ENCODE measurements at regions not wholly inside any gene's neighbourhood (a gene's known extent, or its start where the extent isn't known, plus 50 kb on each side); places are given as distances from the start of the nearest gene placed in this dataset.

DNA sequence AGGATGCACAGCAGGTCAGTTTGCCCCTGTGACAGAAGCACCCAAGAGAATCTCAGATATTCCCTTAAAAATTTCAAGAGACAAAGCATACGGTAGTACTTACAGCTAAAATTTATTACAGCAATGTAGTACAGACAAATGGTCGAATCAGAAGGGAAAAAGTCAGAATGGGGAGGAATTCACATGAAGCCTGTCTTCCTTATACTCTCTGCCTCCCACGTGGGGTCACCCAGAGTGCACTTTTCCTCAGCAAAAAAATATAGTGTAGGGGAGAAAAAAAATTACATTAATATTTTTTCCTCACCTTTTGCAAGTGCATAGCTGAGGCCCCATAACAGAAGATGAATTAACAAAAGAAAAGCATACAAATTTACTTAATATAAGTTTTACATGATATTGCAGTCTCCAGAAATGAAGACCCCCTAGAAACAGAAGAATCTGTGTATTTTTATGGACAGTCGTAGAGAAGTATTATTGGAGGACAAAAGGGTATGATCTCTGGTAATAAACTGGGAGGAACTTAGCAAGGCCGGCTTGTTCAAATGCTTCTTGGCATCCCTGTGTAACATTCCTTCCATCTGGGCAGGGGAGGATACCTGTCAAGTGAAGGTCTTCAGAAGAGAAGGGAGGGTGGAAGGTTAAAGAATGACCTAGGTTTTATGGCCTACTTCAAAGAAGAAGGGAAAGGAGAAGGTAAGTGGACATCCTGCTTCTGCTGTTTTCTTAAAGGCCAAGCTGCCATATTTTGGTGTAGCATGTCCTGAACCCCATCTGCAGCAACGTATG, 270.6 kb upstream of the MAGI2 start:
- no peak for DNase-seq
- H3K4me3 ChIP-seq: no peak overlapping the region
- 37 to 43% methylated on average over 6 of the region's 6 CpGs for WGBS, 2 donors
- no peaks in the 10 kb centered on the region for H3K4me1 ChIP-seq
- H3K27me3 ChIP-seq: peaks cover 0 to 4% (median 0%) of the 10 kb centered on the region in 4 donors
- no peak overlapping the region for H3K27ac ChIP-seq
- intact Hi-C loops (cut with DNase I): no loop called here
- no peaks in the 10 kb centered on the region for H3K36me3 ChIP-seq
- no peaks in the 10 kb centered on the region for H3K9me3 ChIP-seq
- no peak for TF ChIP-seq POLR2A (IDR thresholded peaks at IDR 0.05)
- TF ChIP-seq, protein P1, sequence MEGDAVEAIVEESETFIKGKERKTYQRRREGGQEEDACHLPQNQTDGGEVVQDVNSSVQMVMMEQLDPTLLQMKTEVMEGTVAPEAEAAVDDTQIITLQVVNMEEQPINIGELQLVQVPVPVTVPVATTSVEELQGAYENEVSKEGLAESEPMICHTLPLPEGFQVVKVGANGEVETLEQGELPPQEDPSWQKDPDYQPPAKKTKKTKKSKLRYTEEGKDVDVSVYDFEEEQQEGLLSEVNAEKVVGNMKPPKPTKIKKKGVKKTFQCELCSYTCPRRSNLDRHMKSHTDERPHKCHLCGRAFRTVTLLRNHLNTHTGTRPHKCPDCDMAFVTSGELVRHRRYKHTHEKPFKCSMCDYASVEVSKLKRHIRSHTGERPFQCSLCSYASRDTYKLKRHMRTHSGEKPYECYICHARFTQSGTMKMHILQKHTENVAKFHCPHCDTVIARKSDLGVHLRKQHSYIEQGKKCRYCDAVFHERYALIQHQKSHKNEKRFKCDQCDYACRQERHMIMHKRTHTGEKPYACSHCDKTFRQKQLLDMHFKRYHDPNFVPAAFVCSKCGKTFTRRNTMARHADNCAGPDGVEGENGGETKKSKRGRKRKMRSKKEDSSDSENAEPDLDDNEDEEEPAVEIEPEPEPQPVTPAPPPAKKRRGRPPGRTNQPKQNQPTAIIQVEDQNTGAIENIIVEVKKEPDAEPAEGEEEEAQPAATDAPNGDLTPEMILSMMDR (IDR thresholded peaks at IDR 0.05): no peak

DNA sequence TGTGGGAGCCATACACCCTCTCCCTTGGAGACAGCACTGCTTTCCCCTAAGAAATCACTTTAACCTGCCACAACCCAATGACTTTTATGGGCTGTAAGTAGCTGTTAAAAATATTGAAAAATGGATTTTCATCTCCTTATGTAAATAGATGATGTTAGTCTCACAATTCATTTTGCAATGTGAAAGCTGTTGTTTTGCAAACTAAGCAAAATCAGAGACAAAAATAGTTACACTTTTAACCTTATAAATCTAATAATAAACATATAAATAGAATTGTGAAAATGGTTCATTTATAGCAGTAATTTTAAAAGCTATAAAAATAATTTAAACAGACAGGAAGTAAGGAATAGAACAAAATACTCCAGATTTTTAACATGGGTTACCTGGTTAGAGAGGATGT, 268.8 kb upstream of the MAGI2 start:
- Histone ChIP-seq H3K4me1 (no peaks in the 10 kb centered on the region), H3K4me3 (no peak overlapping the region), H3K27me3 (peaks cover 0 to 4% (median 0%) of the 10 kb centered on the region in 4 donors), H3K27ac (no peak overlapping the region), H3K36me3 (no peaks in the 10 kb centered on the region), H3K9me3 (no peaks in the 10 kb centered on the region)
- intact Hi-C loops (cut with DNase I): no loop called here
- DNase-seq: no peak
- TF ChIP-seq, protein P1 (IDR thresholded peaks at IDR 0.05): no peak
- no peak for TF ChIP-seq POLR2A (IDR thresholded peaks at IDR 0.05)

- DNase-seq: no peak
- Histone ChIP-seq H3K27ac (no peak overlapping the region), H3K27me3 (peaks cover 0 to 4% (median 0%) of the 10 kb centered on the region in 4 donors), H3K36me3 (no peaks in the 10 kb centered on the region), H3K4me1 (no peaks in the 10 kb centered on the region), H3K9me3 (no peaks in the 10 kb centered on the region), H3K4me3 (no peak overlapping the region)
- 60 to 81% methylated on average over 1 to 3 of the region's 3 CpGs for WGBS, 2 donors
- TF ChIP-seq, protein P1 (IDR thresholded peaks at IDR 0.05): no peak
- TF ChIP-seq POLR2A (IDR thresholded peaks at IDR 0.05): no peak
- intact Hi-C loops (cut with DNase I): no loop called here
Measured at GRCh38 chr7:79719216-79719615, 265.7 kb upstream of the MAGI2 start.

DNA sequence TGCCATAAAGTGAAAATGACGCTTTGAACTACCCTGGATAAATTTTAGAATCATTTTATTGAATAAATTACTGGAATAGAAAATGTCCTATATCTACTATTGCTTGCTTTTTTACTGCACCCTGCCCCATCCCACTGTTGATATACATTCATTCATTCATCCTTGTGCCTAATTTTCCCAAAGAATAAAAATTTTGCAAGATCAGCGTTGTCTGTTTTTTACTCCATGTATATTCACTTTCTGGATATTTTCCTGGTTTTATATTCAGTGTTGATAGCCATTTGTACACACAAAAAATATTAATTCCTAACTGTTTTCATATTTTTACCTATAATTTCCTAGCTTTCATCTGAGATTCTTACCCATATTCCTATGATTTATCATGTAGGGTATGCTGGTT, 262.9 kb upstream of the MAGI2 start:
- no peak for DNase-seq
- 61 to 67% methylated on average over 2 of the region's 2 CpGs for WGBS, 2 donors
- no peak overlapping the region for H3K27ac ChIP-seq
- H3K4me3 ChIP-seq: no peak overlapping the region
- intact Hi-C loops (cut with DNase I): no loop called here
- no peaks in the 10 kb centered on the region for H3K4me1 ChIP-seq
- H3K27me3 ChIP-seq: no peaks in the 10 kb centered on the region
- no peak for TF ChIP-seq POLR2A (IDR thresholded peaks at IDR 0.05)
- TF ChIP-seq, protein P1 (IDR thresholded peaks at IDR 0.05): no peak
- no peaks in the 10 kb centered on the region for H3K9me3 ChIP-seq
- H3K36me3 ChIP-seq: no peaks in the 10 kb centered on the region

GRCh38 chr7:79714081-79714480, 260.6 kb upstream of the MAGI2 start:
- no peak overlapping the region for H3K27ac ChIP-seq
- intact Hi-C loops (cut with DNase I): no loop called here
- WGBS, 2 donors: 53 to 55% methylated on average over 2 of the region's 2 CpGs
- no peaks in the 10 kb centered on the region for H3K9me3 ChIP-seq
- DNase-seq: no peak
- TF ChIP-seq, protein P1 (IDR thresholded peaks at IDR 0.05): no peak
- TF ChIP-seq POLR2A (IDR thresholded peaks at IDR 0.05): no peak
- no peak overlapping the region for H3K4me3 ChIP-seq
- H3K27me3 ChIP-seq: no peaks in the 10 kb centered on the region
- H3K36me3 ChIP-seq: no peaks in the 10 kb centered on the region
- H3K4me1 ChIP-seq: no peaks in the 10 kb centered on the region
